GM04503 (cell line): ENCODE measurements at regions not wholly inside any gene's neighbourhood (a gene's known extent, or its start where the extent isn't known, plus 50 kb on each side); places are given as distances from the start of the nearest gene placed in this dataset.

Experiments used
- DNase-seq: peaks from one replicate; pipeline ENCODE4 v3.0.0-alpha.2; 2012; ENCODE audit warnings: low read depth

DNA sequence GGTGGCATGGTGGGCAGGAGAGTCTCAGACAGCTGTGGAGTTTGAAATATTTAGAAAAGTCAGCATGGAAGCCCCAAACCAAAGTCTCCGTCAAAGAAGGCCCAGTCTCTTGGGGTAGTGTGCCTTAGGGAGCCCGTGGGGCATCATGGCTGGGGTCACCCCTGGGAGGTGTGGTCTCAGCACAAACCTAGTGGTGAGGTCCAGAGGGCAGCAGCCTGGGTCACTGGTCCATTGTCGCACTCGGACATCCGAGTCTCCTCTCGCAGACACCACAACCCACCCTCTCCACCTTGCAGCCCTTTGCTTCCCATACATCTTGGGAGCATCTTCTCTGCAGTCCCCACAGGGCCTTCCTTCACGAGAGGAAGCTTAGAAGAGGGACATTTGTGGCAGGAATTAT lies 588.0 kb upstream of the TMEM132C start:
- no peak for DNase-seq

DNA sequence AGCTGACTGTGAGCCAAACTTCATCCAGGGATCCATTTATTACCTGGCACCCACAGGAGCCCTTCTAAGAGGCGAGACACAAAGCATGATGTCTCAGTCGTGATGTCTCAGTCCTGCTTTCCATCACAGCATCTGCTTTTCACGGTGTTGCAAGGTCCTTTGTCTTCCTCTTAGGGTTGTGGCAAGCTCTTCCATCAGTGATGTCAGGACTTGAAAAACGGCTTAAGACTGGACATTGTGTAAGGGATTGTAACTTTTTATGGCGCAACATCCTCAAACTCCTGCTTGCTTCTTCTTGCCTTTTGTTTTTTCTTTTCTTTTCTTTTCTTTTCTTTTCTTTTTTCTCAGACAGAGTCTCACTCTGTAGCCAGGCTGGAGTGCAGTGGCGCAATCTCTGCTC lies 586.5 kb upstream of the TMEM132C start:
- no peak for DNase-seq

DNA sequence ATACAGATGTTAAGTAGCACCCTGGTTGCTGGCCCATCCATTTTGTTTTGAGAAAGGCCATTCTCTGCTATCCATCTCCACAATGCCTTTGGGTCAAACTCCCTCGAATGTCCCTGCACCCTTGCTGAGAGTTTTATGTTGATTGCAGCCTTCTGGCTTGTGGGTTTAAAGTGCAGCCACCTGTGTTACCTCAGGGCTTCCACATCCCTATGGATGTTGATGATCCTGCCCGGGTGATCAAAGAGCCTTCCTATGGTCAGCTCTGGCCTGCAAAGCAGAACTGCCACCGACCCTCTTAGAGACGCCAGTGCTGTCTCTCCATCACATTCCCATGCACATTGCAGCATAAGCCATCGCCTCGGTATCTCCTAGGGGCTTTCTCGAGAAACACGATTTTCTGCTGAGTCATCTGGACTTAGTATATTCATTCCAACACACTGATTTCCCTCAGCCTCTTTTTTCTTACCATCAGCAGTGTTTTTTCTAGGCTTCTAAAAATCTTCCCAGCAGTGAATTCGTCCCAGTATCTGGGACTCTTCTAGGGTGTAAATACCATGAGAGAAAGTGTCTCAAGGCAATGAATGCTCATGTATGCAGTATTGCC lies 585.7 kb upstream of the TMEM132C start:
- no peak for DNase-seq

DNA sequence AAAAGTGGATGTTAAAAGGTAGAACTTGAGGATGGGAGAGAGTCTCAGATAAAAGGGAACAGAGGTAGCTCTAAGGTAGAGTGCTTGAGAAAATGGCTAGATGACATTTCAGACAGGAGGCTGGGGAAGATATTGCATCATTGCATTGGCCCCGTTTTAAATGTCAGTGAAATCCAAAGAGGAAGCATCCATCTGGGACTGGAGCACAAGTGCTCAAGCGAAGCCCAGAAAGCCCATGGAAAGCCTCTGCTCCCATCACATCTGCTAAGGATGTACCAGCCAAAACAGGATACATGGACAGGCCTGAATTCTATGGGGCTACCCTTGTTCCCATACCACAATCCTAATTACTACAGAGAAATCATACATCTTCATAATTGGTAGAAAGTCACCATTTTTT lies 581.5 kb upstream of the TMEM132C start:
- no peak for DNase-seq

- DNase-seq: no peak
Observed at GRCh38 chr12:127685931-127686330, 581.0 kb upstream of the TMEM132C start.

- DNase-seq: no peak
Observed at GRCh38 chr12:127687181-127687580, 579.8 kb upstream of the TMEM132C start.

GRCh38 chr12:127688906-127689428 lies 578.0 kb upstream of the TMEM132C start:
- no peak for DNase-seq

DNA sequence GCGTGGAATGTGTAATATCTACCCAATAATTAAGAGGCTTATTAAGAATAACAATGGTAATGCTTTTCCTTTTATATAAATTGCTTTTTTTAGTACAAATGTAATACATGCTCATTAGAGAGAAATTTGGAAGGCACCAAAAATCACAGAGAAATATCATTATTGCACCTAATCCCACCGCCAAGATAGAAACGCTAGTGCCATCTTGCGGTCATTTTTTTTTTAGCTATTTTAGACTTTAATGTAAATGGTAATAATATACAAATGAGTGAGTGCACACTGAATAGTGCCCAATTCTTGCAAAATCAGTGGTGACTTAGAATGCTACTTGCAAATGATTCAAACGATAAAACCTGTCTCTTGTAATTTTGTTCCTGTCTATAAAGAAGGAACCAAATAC lies 576.8 kb upstream of the TMEM132C start:
- DNase-seq: no peak

DNA sequence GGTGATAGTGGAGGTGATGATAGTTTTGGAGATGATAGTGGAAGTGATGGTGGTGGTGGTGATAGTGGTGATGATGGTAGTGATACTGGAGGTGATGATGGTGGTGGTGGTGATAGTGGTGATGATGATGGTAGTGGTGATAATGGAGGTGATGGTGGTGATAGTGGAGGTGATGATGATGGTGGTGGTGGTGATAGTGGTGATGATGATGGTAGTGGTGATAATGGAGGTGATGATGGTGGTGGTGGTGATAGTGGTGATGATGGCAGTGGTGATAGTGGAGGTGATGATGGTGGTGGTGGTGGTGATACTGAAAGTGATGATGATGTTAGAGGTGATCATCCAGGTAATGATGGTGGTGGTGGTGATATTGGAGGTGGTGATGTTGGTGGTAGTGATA lies 570.0 kb upstream of the TMEM132C start:
- no peak for DNase-seq

GRCh38 chr12:127703026-127703425 lies 563.9 kb upstream of the TMEM132C start:
- no peak for DNase-seq

DNA sequence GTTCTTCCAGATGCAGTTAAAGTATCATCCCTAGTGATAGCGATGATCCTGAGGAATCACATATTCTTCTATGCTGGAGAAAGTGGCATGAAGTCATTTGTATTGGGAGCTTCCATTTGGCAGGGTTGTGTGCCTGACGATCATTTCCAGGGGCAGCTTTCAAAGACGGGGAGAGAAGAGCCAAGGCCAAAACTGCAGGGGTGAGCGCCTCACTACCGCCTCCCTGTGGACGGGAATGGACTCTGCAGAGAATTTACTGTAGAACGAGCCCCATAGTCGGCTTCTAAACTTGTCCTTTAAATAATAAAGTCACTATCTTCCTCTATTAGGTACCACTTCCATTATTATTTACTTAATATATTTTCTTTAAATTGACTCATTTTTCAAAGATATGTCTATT lies 555.9 kb upstream of the TMEM132C start:
- DNase-seq: no peak

GRCh38 chr12:127712561-127712960 lies 554.4 kb upstream of the TMEM132C start:
- DNase-seq: no peak

GRCh38 chr12:127716166-127716565 lies 550.8 kb upstream of the TMEM132C start:
- no peak for DNase-seq

DNA sequence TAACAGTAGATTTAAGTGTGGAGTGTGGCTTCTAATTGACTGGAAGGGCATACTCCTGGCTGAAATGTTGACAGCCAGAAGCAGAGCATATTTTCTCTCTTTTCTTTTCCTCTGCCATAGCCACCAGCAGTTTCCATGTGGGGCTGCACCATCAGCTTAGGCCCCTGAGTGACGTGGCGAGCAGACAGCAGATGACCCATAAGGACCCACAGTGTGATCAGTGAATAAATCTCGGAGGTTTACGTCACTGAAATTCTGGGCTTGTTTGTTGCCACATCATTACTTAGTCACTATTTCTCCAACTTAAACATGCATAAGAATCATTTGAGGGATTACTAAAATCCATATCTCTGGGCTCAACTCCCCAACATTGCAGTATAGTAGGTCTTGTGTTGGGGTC lies 549.7 kb upstream of the TMEM132C start:
- no peak for DNase-seq

GRCh38 chr12:127720334-127720733 lies 546.6 kb upstream of the TMEM132C start:
- DNase-seq: no peak

DNA sequence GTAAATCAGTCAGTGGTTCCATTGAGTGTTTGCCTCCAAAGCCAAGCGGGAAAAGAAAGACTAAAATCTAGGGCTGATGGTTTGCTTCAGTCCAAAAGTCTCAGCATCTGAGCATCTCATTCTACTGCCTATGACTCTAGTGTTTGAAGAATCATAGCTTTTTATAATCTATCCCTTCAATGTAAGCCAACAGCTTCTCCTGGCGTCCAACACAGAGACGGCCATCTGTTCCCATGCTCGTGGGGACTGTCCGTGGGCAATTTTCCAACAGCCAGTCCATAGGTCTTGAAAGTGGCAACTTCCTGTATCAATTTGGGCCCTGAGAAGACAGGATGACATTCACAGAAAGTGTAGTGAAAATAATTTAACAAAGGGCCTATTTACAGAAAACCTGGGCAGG lies 544.4 kb upstream of the TMEM132C start:
- no peak for DNase-seq

DNA sequence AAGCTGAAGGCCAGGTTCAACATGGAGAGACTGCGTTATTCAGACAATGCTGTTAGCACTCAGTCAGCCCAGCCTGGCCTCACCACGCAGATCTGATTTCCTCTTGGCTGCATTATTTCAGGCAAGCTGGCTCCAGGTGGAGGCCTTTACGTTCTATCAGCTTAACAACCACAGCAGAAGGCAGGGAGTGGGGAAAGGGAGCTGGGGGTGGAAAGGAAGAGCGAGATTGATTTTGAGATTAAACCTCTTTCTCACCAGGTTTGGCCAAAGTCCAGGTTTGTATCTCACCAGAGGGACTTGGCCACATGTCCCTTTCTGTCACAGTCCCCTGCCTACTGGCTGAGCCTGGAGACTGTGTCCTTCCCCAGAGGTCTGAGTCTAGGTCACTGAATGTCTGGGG lies 543.7 kb upstream of the TMEM132C start:
- no peak for DNase-seq

GRCh38 chr12:127726671-127727315 lies 540.2 kb upstream of the TMEM132C start:
- DNase-seq: no peak

DNA sequence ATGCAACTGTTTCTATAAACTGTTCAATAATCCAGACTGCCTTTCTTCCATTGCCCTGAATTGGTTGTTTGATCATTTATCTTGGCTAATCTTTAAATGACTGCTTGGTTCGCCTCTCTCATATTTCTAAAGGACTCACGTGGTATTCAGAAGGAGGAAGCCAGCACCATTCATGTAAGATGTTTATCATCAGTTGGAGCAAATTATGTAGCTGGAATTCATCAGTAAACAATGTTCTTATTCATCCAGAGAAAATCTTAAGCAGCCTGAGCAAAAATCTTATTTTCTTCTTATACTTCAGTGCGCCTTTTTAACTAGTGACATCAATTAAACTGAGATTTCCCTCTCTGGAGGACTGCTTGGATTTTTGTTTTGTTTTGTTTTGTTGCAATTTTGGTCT lies 538.7 kb upstream of the TMEM132C start:
- DNase-seq: peak; percentile 30

DNA sequence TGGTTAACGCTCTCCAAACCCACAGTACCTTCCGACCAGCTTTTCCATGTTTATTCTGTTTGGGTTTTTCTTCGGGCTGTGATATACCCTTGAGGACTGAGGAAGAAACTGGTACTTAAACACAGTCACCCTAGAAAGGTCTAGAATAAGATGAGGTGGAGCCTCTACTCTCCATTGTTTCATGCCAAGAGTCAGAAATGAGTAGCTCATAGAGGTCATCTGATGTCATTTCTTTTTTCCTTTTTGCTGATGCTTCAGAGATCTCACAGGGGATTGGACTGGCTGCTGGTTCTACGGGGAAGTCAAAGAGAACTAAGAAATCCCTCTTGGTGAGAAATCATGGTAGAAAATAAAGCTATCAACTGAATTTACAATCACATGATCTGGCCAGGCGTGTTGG lies 538.2 kb upstream of the TMEM132C start:
- DNase-seq: no peak

GRCh38 chr12:127729381-127729780 lies 537.6 kb upstream of the TMEM132C start:
- no peak for DNase-seq

- DNase-seq: no peak
Observed at GRCh38 chr12:127731657-127732056, 535.3 kb upstream of the TMEM132C start.

GRCh38 chr12:127742231-127742630 lies 524.7 kb upstream of the TMEM132C start:
- no peak for DNase-seq
